H1 (cell line): ENCODE measurements at regions not wholly inside any gene's neighbourhood (a gene's known extent, or its start where the extent isn't known, plus 50 kb on each side); places are given as distances from the start of the nearest gene placed in this dataset.

Experiments used
- CTCF ChIA-PET: fragments of 300-600 bp; sonication (Branson Sonifier 250); formaldehyde crosslinking; loops from one replicate; lab custom pipeline; 2021; ENCODE audit not compliant: partially characterized antibody; lab: Charles Lee
- POLR2A ChIA-PET: fragments of 300-600 bp; sonication (Branson Sonifier 250); formaldehyde crosslinking; loops from one replicate; lab custom pipeline; 2021; ENCODE audit warnings: inconsistent platforms; ENCODE audit not compliant: partially characterized antibody; lab: Charles Lee
- DNase-seq, 2 experiments: peaks; one replicate each; pipeline versions ENCODE4 v3.0.0 to v3.0.0-alpha.2; 2010 to 2022; ENCODE audit warnings: low spot score in 2 of 2, low read depth in 1 of 2, mixed read lengths in 1 of 2
- FAIRE-seq: peaks from 2 replicates; lab custom pipeline; 2011; peaks lifted over from hg19 to GRCh38; lab: Jason Lieb, UNC
- H2AFZ ChIP-seq: 2 replicates; pipeline ENCODE4 v1.8.1; 2012; ENCODE audit warnings: low read length, inconsistent platforms
- H2AK5ac ChIP-seq: 2 replicates; pipeline ENCODE4 v1.6.1; 2013; ENCODE audit warnings: low read depth, low read length
- H2BK120ac ChIP-seq: replicated peaks from 2 replicates; pipeline ENCODE3; 2013; ENCODE audit warnings: low read depth, low read length, inconsistent platforms
- H2BK12ac ChIP-seq: 2 replicates; pipeline ENCODE4 v1.6.1; 2013; ENCODE audit warnings: low read depth, low read length
- H2BK15ac ChIP-seq: 2 replicates; pipeline ENCODE4 v1.6.1; 2013; ENCODE audit warnings: low read length
- H2BK20ac ChIP-seq: 2 replicates; pipeline ENCODE4 v1.6.1; 2013; ENCODE audit warnings: low read length
- H2BK5ac ChIP-seq: 2 replicates; pipeline ENCODE4 v1.6.1; 2013; ENCODE audit warnings: low read depth, low read length
- H3K14ac ChIP-seq: 2 replicates; pipeline ENCODE4 v1.6.1; 2013; ENCODE audit warnings: inconsistent platforms; ENCODE audit not compliant: insufficient read length
- H3K18ac ChIP-seq: 2 replicates; pipeline ENCODE4 v1.6.1; 2013; ENCODE audit warnings: low read length; ENCODE audit errors: extremely low read depth
- H3K23ac ChIP-seq: 2 replicates; pipeline ENCODE4 v1.6.1; 2013; ENCODE audit warnings: inconsistent platforms; ENCODE audit not compliant: insufficient read length
- H3K23me2 ChIP-seq: 2 replicates; pipeline ENCODE4 v1.6.1; 2013; ENCODE audit warnings: low read depth, low read length
- H3K27ac ChIP-seq: 2 replicates; pipeline ENCODE4 v1.6.1; 2011; ENCODE audit warnings: low read depth, low read length, inconsistent platforms
- H3K27me3 ChIP-seq, 4 experiments: replicated peaks in 1 of 4; 1 replicate in 1 of 4; 2 replicates in 3 of 4; pipeline versions ENCODE4 v1.6.1 to v1.8.1; 2011 to 2013; ENCODE audit warnings: low read length in 3 of 4, mild to moderate bottlenecking in 3 of 4, inconsistent platforms in 2 of 4, mixed read lengths in 2 of 4, moderate library complexity in 1 of 4; ENCODE audit not compliant: control insufficient read depth in 3 of 4, insufficient read depth in 3 of 4; ENCODE audit errors: extremely low read depth in 1 of 4
- H3K36me3 ChIP-seq, 4 experiments: 2 replicates each; pipeline versions ENCODE4 v1.6.1 to v1.8.1; 2011 to 2013; ENCODE audit warnings: mild to moderate bottlenecking in 4 of 4, low read length in 3 of 4, moderate library complexity in 2 of 4, control low read depth in 1 of 4, inconsistent platforms in 1 of 4; ENCODE audit not compliant: insufficient read depth in 4 of 4, control insufficient read depth in 2 of 4
- H3K4ac ChIP-seq: replicated peaks from 2 replicates; pipeline ENCODE3; 2013; ENCODE audit warnings: low read length, low read depth, mixed read lengths, inconsistent platforms; ENCODE audit not compliant: insufficient read length
- H3K4me1 ChIP-seq, 4 experiments: replicated peaks in 1 of 4; 1 replicate in 1 of 4; 2 replicates in 3 of 4; pipeline versions ENCODE4 v1.6.1 to v1.8.1; 2011 to 2013; ENCODE audit warnings: low read length in 3 of 4, inconsistent platforms in 2 of 4, mixed read lengths in 1 of 4; ENCODE audit not compliant: insufficient read depth in 4 of 4, control insufficient read depth in 3 of 4
- H3K4me2 ChIP-seq, 2 experiments: 2 replicates each; pipeline versions ENCODE4 v1.6.1 to v1.8.1; 2011 to 2013; ENCODE audit warnings: low read depth in 2 of 2, low read length in 2 of 2, control low read depth in 1 of 2, inconsistent platforms in 1 of 2, mild to moderate bottlenecking in 1 of 2; ENCODE audit not compliant: insufficient read depth in 1 of 2
- H3K4me3 ChIP-seq, 4 experiments: fragments of 200-600, 300-600 bp in 1 of 4; sonication (generic), shearing (Covaris generic), sonication (Bioruptor Twin) in 1 of 4; 2 replicates each; pipeline versions ENCODE4 v1.5.1 to v1.8.1; 2011 to 2016; ENCODE audit warnings: low read length in 4 of 4, low read depth in 3 of 4, control low read depth in 2 of 4, inconsistent platforms in 2 of 4, mild to moderate bottlenecking in 2 of 4, mixed read lengths in 1 of 4, moderate library complexity in 1 of 4; ENCODE audit not compliant: insufficient read depth in 2 of 4; ENCODE audit errors: extremely low read depth in 1 of 4
- H3K56ac ChIP-seq: replicated peaks from 2 replicates; pipeline ENCODE3; 2013; ENCODE audit warnings: low read depth, mild to moderate bottlenecking, mixed read lengths, low read length, inconsistent platforms; ENCODE audit not compliant: insufficient read length
- H3K79me1 ChIP-seq: 2 replicates; pipeline ENCODE4 v1.6.1; 2013; ENCODE audit warnings: low read depth, low read length, control low read depth
- H3K79me2 ChIP-seq, 2 experiments: 2 replicates each; pipeline versions ENCODE4 v1.6.1 to v1.8.1; 2012 to 2013; ENCODE audit warnings: low read length in 2 of 2, mild to moderate bottlenecking in 2 of 2, inconsistent platforms in 1 of 2; ENCODE audit not compliant: insufficient read depth in 2 of 2, control insufficient read depth in 1 of 2
- H3K9ac ChIP-seq, 4 experiments: replicated peaks in 1 of 4; 1 replicate in 1 of 4; 2 replicates in 3 of 4; pipeline versions ENCODE4 v1.6.1 to v1.8.1; 2011 to 2013; ENCODE audit warnings: low read depth in 3 of 4, low read length in 3 of 4, control low read depth in 2 of 4, mild to moderate bottlenecking in 2 of 4, moderate library complexity in 2 of 4, inconsistent platforms in 1 of 4; ENCODE audit errors: extremely low read depth in 1 of 4
- H3K9me3 ChIP-seq, 2 experiments: 2 replicates each; pipeline versions ENCODE4 v1.6.1 to v1.8.1; 2012 to 2013; ENCODE audit warnings: mild to moderate bottlenecking in 2 of 2, moderate library complexity in 2 of 2, control low read depth in 1 of 2, inconsistent platforms in 1 of 2, low read depth in 1 of 2, low read length in 1 of 2, mixed read lengths in 1 of 2; ENCODE audit not compliant: insufficient read depth in 2 of 2
- H4K20me1 ChIP-seq, 2 experiments: replicated peaks in 1 of 2; 2 replicates each; pipeline versions ENCODE3 to v1.8.1; 2011 to 2013; ENCODE audit warnings: inconsistent platforms in 2 of 2, low read length in 2 of 2, mild to moderate bottlenecking in 1 of 2; ENCODE audit not compliant: insufficient read depth in 2 of 2, control insufficient read depth in 1 of 2
- H4K5ac ChIP-seq: 2 replicates; pipeline ENCODE4 v1.6.1; 2013; ENCODE audit warnings: low read length, low read depth, mixed read lengths, inconsistent platforms; ENCODE audit not compliant: insufficient read length
- H4K8ac ChIP-seq: 2 replicates; pipeline ENCODE4 v1.8.0; 2013; ENCODE audit warnings: mild to moderate bottlenecking, moderate library complexity, low read length, inconsistent platforms; ENCODE audit not compliant: insufficient read depth; ENCODE audit errors: extremely low read depth
- H4K91ac ChIP-seq: replicated peaks from 2 replicates; pipeline ENCODE3; 2013; ENCODE audit warnings: low read length, mixed read lengths, inconsistent platforms; ENCODE audit not compliant: insufficient read length
- CHD7 ChIP-seq: fragments of 300-600 bp; sonication (generic); IDR thresholded peaks from 2 replicates; pipeline ENCODE4 v1.7.1; 2012; ENCODE audit warnings: low read length, moderate library complexity, mild to moderate bottlenecking, inconsistent platforms; ENCODE audit not compliant: insufficient replicate concordance
- WGBS, 2 experiments: shearing (Covaris generic) in 1 of 2; methylation state at CpG; one replicate each; pipeline versions ENCODE4 v1.1.6 to v1.1.7; 2013 to 2015; ENCODE audit warnings: low lambda C conversion rate in 2 of 2, mixed read lengths in 2 of 2, inconsistent platforms in 1 of 2, low coverage in 1 of 2, missing lambda C conversion rate in 1 of 2; ENCODE audit not compliant: insufficient replicate concordance in 2 of 2, insufficient coverage in 1 of 2, insufficient read length in 1 of 2; ENCODE audit errors: extremely low coverage in 1 of 2, missing lambda C conversion rate in 1 of 2; 5-methylcytosine and 5-hydroxymethylcytosine counted together

GRCh38 chr1:199357599-199357998 lies 669.9 kb upstream of the NR5A2 start:
- Histone ChIP-seq H3K4me1 (no peaks in the 10 kb centered on the region), H4K5ac (no peak overlapping the region), H3K4me3 (no peak overlapping the region), H3K14ac (no peak overlapping the region), H3K23ac (no peak overlapping the region), H4K20me1 (no peaks in the 10 kb centered on the region), H2BK20ac (no peak overlapping the region), H2BK120ac (no peak overlapping the region), H4K91ac (no peak overlapping the region), H2AK5ac (no peak overlapping the region), H3K79me1 (no peaks in the 10 kb centered on the region), H3K36me3 (no peaks in the 10 kb centered on the region), H3K56ac (no peak overlapping the region), H3K79me2 (no peaks in the 10 kb centered on the region), H2BK15ac (no peak overlapping the region), H3K9me3 (no peaks in the 10 kb centered on the region), H3K9ac (no peak overlapping the region), H4K8ac (no peak overlapping the region), H2BK12ac (no peak overlapping the region), H3K18ac (no peak overlapping the region), H3K27ac (no peak overlapping the region), H3K23me2 (no peaks in the 10 kb centered on the region), H2BK5ac (no peak overlapping the region), H2AFZ (no peak overlapping the region), H3K4ac (no peak overlapping the region), H3K27me3 (no peaks in the 10 kb centered on the region), H3K4me2 (no peak overlapping the region)
- WGBS, 2 experiments: 98% methylated on average over 3 of the region's 3 CpGs; no CpG with 5 or more reads in 1 of the 2 experiments
- no peak for TF ChIP-seq CHD7
- ChIA-PET CTCF (interaction anchor here (0.7 to 1.6 kb wide), 2 partner anchors 13 to 19 kb away, joined by 3 read pairs; no protein-coding TSS in a partner anchor), POLR2A (no interaction called here)
- FAIRE-seq (no peak), DNase-seq (no peak)
